Loucy (cell line): ENCODE measurements at regions not wholly inside any gene's neighbourhood (a gene's known extent, or its start where the extent isn't known, plus 50 kb on each side); places are given as distances from the start of the nearest gene placed in this dataset.

Experiments
- H2AFZ ChIP-seq: fragments of 200-600 bp; sonication (generic); 2 replicates; pipeline ENCODE4 v1.6.0; 2016; ENCODE audit warnings: antibody characterized with exemption, mild to moderate bottlenecking, low read length, moderate library complexity
- H3F3A ChIP-seq: fragments of 200-600 bp; 2 replicates; pipeline ENCODE4 v1.6.0; 2016; ENCODE audit warnings: antibody characterized with exemption, low read depth, mild to moderate bottlenecking
- H3K27me3 ChIP-seq: fragments of 200-600 bp; sonication (generic); 2 replicates; pipeline ENCODE4 v1.6.1; 2014; ENCODE audit warnings: low read length, mild to moderate bottlenecking; ENCODE audit not compliant: insufficient read depth, poor library complexity, severe bottlenecking
- H3K36me3 ChIP-seq: fragments of 200-600 bp; sonication (generic); 2 replicates; pipeline ENCODE4 v1.6.1; 2016; ENCODE audit warnings: low read length; ENCODE audit not compliant: insufficient read depth
- H3K4me1 ChIP-seq: fragments of 200-600 bp; sonication (generic); 2 replicates; pipeline ENCODE4 v1.5.1; 2014; ENCODE audit warnings: low read length, mild to moderate bottlenecking; ENCODE audit not compliant: insufficient read depth, poor library complexity, severe bottlenecking
- H3K4me2 ChIP-seq: fragments of 200-600 bp; sonication (generic); 2 replicates; pipeline ENCODE4 v1.6.0; 2014; ENCODE audit warnings: antibody characterized with exemption, low read length, low read depth, mild to moderate bottlenecking; ENCODE audit not compliant: poor library complexity, severe bottlenecking
- H3K4me3 ChIP-seq: fragments of 200-600 bp; sonication (generic); 2 replicates; pipeline ENCODE4 v1.5.1; 2014; ENCODE audit warnings: low read length, mild to moderate bottlenecking, mixed read lengths; ENCODE audit not compliant: poor library complexity, severe bottlenecking
- H3K79me2 ChIP-seq: fragments of 200-600 bp; sonication (generic); 2 replicates; pipeline ENCODE4 v1.6.1; 2014; ENCODE audit warnings: low read length; ENCODE audit not compliant: insufficient read depth
- H3K9ac ChIP-seq: fragments of 200-600 bp; sonication (generic); 2 replicates; pipeline ENCODE4 v1.6.0; 2014; ENCODE audit warnings: mild to moderate bottlenecking, low read depth, low read length, moderate library complexity; ENCODE audit not compliant: poor library complexity, severe bottlenecking
- H3K9me2 ChIP-seq: fragments of 200-600 bp; sonication (generic); replicated peaks from 2 replicates; pipeline ENCODE4 v1.6.1; 2016; ENCODE audit warnings: low read depth, low read length, mixed read lengths
- H3K9me3 ChIP-seq: fragments of 200-600 bp; sonication (generic); 2 replicates; pipeline ENCODE4 v1.6.1; 2014; ENCODE audit warnings: mild to moderate bottlenecking, antibody characterized with exemption, low read length, low read depth; ENCODE audit not compliant: insufficient read depth
- H4K20me1 ChIP-seq: fragments of 200-600 bp; sonication (generic); 2 replicates; pipeline ENCODE4 v1.6.0; 2014; ENCODE audit warnings: antibody characterized with exemption, low read length, mild to moderate bottlenecking; ENCODE audit not compliant: insufficient read depth, poor library complexity, severe bottlenecking
- CTCF ChIP-seq: fragments of 200-600 bp; sonication (generic); conservative IDR thresholded peaks from 2 replicates; pipeline ENCODE4 v1.5.1; 2014; ENCODE audit warnings: mild to moderate bottlenecking, antibody characterized with exemption, low read length
- EZH2phosphoT487 ChIP-seq: fragments of 200-600 bp; IDR thresholded peaks from 2 replicates; pipeline ENCODE4 v1.6.1; 2018; ENCODE audit warnings: antibody characterized with exemption, mild to moderate bottlenecking, moderate library complexity, borderline replicate concordance

- no peaks in the 10 kb centered on the region for H3K36me3 ChIP-seq
- H3K4me1 ChIP-seq: no peaks in the 10 kb centered on the region
- no peak overlapping the region for H3K4me3 ChIP-seq
- no peaks in the 10 kb centered on the region for H3F3A ChIP-seq
- TF ChIP-seq CTCF (no peak), EZH2phosphoT487 (no peak)
- H4K20me1 ChIP-seq: no peaks in the 10 kb centered on the region
- no peak overlapping the region for H3K9ac ChIP-seq
- H3K9me3 ChIP-seq: no peaks in the 10 kb centered on the region
- no peaks in the 10 kb centered on the region for H3K27me3 ChIP-seq
- no peaks in the 10 kb centered on the region for H3K79me2 ChIP-seq
- H3K9me2 ChIP-seq: no peaks in the 10 kb centered on the region
- no peak overlapping the region for H2AFZ ChIP-seq
- H3K4me2 ChIP-seq: no peak overlapping the region
Measured at GRCh38 chr3:175916191-175916934, 1057.2 kb downstream of the NAALADL2 start.

- no peak for TF ChIP-seq CTCF
- TF ChIP-seq EZH2phosphoT487: no peak
- Histone ChIP-seq H3K4me1 (no peaks in the 10 kb centered on the region), H4K20me1 (no peaks in the 10 kb centered on the region), H3K27me3 (no peaks in the 10 kb centered on the region), H3K4me2 (no peak overlapping the region), H2AFZ (no peak overlapping the region), H3K9me3 (no peaks in the 10 kb centered on the region), H3K9ac (no peak overlapping the region), H3K4me3 (no peak overlapping the region), H3K79me2 (no peaks in the 10 kb centered on the region), H3K9me2 (no peaks in the 10 kb centered on the region), H3K36me3 (no peaks in the 10 kb centered on the region), H3F3A (no peaks in the 10 kb centered on the region)
Measured at GRCh38 chr3:175914785-175915184, 1055.7 kb downstream of the NAALADL2 start.

GRCh38 chr3:175913286-175913685, 1054.2 kb downstream of the NAALADL2 start:
- H3K79me2 ChIP-seq: no peaks in the 10 kb centered on the region
- H3K4me3 ChIP-seq: no peak overlapping the region
- no peaks in the 10 kb centered on the region for H3K4me1 ChIP-seq
- TF ChIP-seq CTCF (no peak), EZH2phosphoT487 (no peak)
- no peaks in the 10 kb centered on the region for H3K9me2 ChIP-seq
- H3K4me2 ChIP-seq: no peak overlapping the region
- H4K20me1 ChIP-seq: no peaks in the 10 kb centered on the region
- H2AFZ ChIP-seq: no peak overlapping the region
- H3F3A ChIP-seq: no peaks in the 10 kb centered on the region
- H3K27me3 ChIP-seq: no peaks in the 10 kb centered on the region
- no peak overlapping the region for H3K9ac ChIP-seq
- no peaks in the 10 kb centered on the region for H3K36me3 ChIP-seq
- no peaks in the 10 kb centered on the region for H3K9me3 ChIP-seq
